ENCODE measurements at regions not wholly inside any gene's neighbourhood (a gene's known extent, or its start where the extent isn't known, plus 50 kb on each side); places are given as distances from the start of the nearest gene placed in this dataset.

DNA sequence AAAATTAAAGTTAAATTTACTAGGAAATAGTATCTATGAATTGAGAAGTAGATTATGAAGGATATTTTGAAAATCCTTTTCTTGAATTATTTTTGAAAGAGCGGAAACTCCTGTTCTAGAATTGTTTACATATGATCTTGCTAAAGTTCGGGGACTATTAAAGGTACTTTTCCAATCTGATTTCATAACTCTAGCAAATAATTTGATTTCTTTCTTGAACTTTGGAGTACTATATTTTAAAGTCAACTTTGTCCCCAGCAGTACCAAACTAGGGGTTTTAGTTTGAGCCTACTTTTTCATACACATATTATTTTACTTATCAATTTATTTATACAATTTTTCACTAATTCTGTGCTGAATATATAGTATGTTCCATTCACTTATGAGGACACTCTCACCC, 364.7 kb downstream of the FSIP2 start:
- TF ChIP-seq, protein P1, sequence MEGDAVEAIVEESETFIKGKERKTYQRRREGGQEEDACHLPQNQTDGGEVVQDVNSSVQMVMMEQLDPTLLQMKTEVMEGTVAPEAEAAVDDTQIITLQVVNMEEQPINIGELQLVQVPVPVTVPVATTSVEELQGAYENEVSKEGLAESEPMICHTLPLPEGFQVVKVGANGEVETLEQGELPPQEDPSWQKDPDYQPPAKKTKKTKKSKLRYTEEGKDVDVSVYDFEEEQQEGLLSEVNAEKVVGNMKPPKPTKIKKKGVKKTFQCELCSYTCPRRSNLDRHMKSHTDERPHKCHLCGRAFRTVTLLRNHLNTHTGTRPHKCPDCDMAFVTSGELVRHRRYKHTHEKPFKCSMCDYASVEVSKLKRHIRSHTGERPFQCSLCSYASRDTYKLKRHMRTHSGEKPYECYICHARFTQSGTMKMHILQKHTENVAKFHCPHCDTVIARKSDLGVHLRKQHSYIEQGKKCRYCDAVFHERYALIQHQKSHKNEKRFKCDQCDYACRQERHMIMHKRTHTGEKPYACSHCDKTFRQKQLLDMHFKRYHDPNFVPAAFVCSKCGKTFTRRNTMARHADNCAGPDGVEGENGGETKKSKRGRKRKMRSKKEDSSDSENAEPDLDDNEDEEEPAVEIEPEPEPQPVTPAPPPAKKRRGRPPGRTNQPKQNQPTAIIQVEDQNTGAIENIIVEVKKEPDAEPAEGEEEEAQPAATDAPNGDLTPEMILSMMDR (IDR thresholded peaks at IDR 0.05; ENCODE audit: low read depth, low read length): no peak
- TF ChIP-seq POLR2A (IDR thresholded peaks at IDR 0.05; ENCODE audit: extremely low read depth, insufficient read length) (no peak), MYC (IDR thresholded peaks at IDR 0.05; ENCODE audit: low read depth, low read length) (no peak)
- TF ChIP-seq, protein P2, sequence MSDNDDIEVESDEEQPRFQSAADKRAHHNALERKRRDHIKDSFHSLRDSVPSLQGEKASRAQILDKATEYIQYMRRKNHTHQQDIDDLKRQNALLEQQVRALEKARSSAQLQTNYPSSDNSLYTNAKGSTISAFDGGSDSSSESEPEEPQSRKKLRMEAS (IDR thresholded peaks at IDR 0.05; ENCODE audit: low read depth, low read length): no peak
